Type B pancreatic cell (in vitro differentiated cells): ENCODE measurements at regions not wholly inside any gene's neighbourhood (a gene's known extent, or its start where the extent isn't known, plus 50 kb on each side); places are given as distances from the start of the nearest gene placed in this dataset.

Experiments used
- DNase-seq: peaks from one replicate; pipeline ENCODE4 v3.0.0; 2021; ENCODE audit warnings: mixed read lengths; ENCODE audit not compliant: unreplicated experiment; ENCODE audit errors: extremely low spot score
- H3K27ac Mint-ChIP-seq: 2 replicates; pipeline ENCODE4 v1.8.0; 2021; ENCODE audit warnings: mild to moderate bottlenecking, mixed read lengths
- H3K27me3 Mint-ChIP-seq: 2 replicates; pipeline ENCODE4 v1.8.0; 2021; ENCODE audit warnings: mixed read lengths
- H3K36me3 Mint-ChIP-seq: 2 replicates; pipeline ENCODE4 v1.8.0; 2021; ENCODE audit warnings: mixed read lengths
- H3K4me1 Mint-ChIP-seq: one replicate; pipeline ENCODE4 v1.8.0; 2021; ENCODE audit warnings: mixed read lengths; ENCODE audit not compliant: unreplicated experiment
- H3K4me3 Mint-ChIP-seq: 2 replicates; pipeline ENCODE4 v1.8.0; 2021; ENCODE audit warnings: mild to moderate bottlenecking, mixed read lengths
- H3K9me3 Mint-ChIP-seq: 2 replicates; pipeline ENCODE4 v1.8.0; 2021; ENCODE audit warnings: mixed read lengths
- TF ChIP-seq, protein P1 (sequence below): fragments of 200-600 bp; sonication (generic); conservative IDR thresholded peaks from 2 replicates; pipeline ENCODE4 v1.5.0; 2021; ENCODE audit warnings: antibody characterized with exemption, mild to moderate bottlenecking

DNA sequence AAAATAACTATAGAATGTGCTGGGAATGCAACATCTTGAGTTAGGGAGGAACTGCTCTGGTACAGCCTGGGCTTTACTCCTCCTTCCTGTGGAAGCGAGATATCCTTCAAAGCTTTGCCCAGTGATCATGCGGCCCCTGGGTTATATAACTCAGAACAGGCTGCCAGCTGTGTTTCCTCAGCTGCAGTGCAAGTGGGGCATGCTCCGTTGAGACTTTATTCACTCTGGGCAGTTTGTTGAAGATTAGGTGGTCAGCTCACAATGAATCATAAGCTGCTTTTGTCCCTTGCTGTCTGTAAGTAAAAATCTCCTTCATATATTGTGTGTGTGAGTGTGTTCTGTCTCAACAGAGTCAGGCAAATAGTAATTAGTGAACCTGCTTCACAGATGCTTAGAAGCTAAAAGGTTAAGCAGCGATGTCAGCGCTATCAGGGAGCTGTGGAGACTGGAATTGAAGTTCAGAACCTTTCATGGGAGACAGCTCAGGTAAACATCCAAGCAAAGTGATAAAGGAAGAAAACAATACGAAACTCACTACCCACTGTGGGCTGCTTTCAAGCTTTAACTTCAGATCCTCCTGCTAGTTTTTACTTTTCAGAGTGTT lies 688.4 kb downstream of the HTR1B start:
- H3K9me3 Mint-ChIP-seq = peaks cover 6% of the 10 kb centered on the region
- H3K4me3 Mint-ChIP-seq = no peak overlapping the region
- H3K36me3 Mint-ChIP-seq = no peaks in the 10 kb centered on the region
- no peaks in the 10 kb centered on the region for H3K27me3 Mint-ChIP-seq
- H3K27ac Mint-ChIP-seq = no peak overlapping the region
- TF ChIP-seq, protein P1, sequence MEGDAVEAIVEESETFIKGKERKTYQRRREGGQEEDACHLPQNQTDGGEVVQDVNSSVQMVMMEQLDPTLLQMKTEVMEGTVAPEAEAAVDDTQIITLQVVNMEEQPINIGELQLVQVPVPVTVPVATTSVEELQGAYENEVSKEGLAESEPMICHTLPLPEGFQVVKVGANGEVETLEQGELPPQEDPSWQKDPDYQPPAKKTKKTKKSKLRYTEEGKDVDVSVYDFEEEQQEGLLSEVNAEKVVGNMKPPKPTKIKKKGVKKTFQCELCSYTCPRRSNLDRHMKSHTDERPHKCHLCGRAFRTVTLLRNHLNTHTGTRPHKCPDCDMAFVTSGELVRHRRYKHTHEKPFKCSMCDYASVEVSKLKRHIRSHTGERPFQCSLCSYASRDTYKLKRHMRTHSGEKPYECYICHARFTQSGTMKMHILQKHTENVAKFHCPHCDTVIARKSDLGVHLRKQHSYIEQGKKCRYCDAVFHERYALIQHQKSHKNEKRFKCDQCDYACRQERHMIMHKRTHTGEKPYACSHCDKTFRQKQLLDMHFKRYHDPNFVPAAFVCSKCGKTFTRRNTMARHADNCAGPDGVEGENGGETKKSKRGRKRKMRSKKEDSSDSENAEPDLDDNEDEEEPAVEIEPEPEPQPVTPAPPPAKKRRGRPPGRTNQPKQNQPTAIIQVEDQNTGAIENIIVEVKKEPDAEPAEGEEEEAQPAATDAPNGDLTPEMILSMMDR = no peak
- no peak for DNase-seq
- no peaks in the 10 kb centered on the region for H3K4me1 Mint-ChIP-seq

DNA sequence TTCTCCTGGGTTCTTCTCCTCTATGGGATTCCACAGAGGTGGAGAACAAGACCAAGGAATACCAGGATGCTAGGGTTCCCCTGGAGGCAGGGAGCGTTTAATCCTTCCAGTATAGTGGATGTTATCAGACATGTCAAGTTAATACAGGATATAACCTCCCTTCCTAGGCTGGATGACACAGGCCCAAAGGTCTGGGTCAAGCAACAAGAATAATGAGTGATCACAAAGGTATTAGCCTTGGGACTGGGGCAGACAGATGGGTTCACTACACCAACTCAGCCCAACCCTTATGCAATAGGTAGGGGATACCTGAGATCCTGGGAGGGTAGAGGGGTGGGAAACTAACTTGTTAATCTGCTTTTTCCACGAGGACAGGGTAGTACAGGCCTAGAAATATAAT lies 690.3 kb downstream of the HTR1B start:
- no peaks in the 10 kb centered on the region for H3K36me3 Mint-ChIP-seq
- TF ChIP-seq, protein P1 = no peak
- H3K9me3 Mint-ChIP-seq = peaks cover 6% of the 10 kb centered on the region
- DNase-seq = no peak
- no peak overlapping the region for H3K4me3 Mint-ChIP-seq
- no peak overlapping the region for H3K27ac Mint-ChIP-seq
- no peaks in the 10 kb centered on the region for H3K4me1 Mint-ChIP-seq
- no peaks in the 10 kb centered on the region for H3K27me3 Mint-ChIP-seq

DNA sequence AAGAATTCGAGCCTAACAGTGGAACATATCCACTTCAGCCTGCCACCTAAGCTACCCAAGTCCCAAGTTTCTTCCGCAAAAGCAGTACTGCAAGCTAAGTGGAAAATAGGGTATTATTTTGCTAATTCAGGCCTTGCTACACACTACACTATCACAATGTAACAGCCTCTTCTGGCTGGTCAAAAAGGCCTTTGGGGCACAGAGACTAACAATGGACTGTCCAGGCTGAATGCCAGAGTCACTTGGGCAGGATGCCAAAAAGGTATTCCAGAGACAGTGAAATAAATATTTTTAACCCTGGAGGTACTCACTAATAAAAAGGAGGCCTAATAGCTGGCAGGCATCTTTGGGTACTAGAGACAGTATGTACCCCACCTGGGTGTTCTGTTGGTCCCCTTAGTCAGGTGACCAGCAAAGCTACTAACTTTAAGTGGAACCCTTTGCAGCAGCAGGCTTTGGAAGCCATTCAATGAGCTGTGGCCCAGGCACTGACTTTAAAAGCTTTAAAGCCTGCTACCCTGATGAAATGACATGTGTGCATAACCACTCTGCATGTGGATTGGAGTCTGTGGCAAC lies 692.1 kb downstream of the HTR1B start:
- TF ChIP-seq, protein P1 = no peak
- Mint-ChIP-seq H3K27me3 (no peaks in the 10 kb centered on the region), H3K36me3 (no peaks in the 10 kb centered on the region), H3K4me3 (no peak overlapping the region), H3K27ac (no peak overlapping the region), H3K9me3 (peaks cover 6% of the 10 kb centered on the region), H3K4me1 (no peaks in the 10 kb centered on the region)
- DNase-seq = no peak

DNA sequence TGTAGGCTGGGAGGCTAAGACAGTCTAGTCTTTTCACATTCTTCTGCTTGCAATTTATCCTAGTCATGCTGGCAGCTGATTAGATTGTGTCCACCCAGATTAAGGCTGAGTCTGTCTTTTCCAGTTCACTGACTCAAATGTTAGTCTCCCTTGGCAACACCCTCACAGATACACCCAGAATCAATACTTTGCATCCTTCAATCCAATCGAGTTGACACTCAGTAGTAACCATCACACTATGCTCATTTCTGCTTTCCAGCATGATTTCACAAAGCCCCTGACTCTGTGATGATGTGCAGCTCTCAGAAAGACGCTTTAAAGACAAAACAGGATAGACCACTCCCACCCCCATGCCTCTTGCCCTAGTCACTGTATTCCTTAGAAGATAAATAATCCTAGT lies 693.0 kb downstream of the HTR1B start:
- Mint-ChIP-seq H3K9me3 (peaks cover 6% of the 10 kb centered on the region), H3K36me3 (no peaks in the 10 kb centered on the region), H3K4me3 (no peak overlapping the region), H3K27ac (peak overlapping the region; percentile 40), H3K4me1 (no peaks in the 10 kb centered on the region), H3K27me3 (no peaks in the 10 kb centered on the region)
- TF ChIP-seq, protein P1 = no peak
- no peak for DNase-seq

DNA sequence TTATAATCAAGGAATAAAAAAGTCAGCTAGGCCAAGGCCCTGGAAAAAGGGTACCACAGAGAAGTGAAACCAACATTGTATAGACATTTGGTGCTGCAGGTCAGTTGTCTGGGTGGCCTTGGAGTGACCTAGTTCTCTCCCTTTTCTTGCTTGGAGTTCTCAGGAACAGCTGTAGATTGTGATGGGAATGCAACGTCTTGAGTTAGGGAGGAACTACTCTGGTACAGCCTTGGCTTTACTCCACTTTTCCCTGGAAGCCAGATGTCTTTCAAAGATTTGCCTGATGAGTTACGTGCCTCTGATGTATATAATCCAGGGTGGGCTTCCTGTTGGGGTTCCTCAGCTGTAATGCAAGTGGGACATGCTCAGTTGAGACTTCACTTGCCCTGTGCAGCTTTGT lies 694.7 kb downstream of the HTR1B start:
- DNase-seq = no peak
- no peak overlapping the region for H3K27ac Mint-ChIP-seq
- H3K27me3 Mint-ChIP-seq = no peaks in the 10 kb centered on the region
- H3K36me3 Mint-ChIP-seq = no peaks in the 10 kb centered on the region
- no peak overlapping the region for H3K4me3 Mint-ChIP-seq
- TF ChIP-seq, protein P1 = no peak
- no peaks in the 10 kb centered on the region for H3K4me1 Mint-ChIP-seq
- H3K9me3 Mint-ChIP-seq = peaks cover 6% of the 10 kb centered on the region
